ENCODE measurements at regions not wholly inside any gene's neighbourhood (a gene's known extent, or its start where the extent isn't known, plus 50 kb on each side); places are given as distances from the start of the nearest gene placed in this dataset.
"Not testable (repeated sequence)": the region's sequence is repeated elsewhere in the genome, so short reads cannot be mapped to it uniquely, and the experiment has no call there.

- no peak for DNase-seq
Observed at GRCh38 chr12:111247083-111247783, 121.7 kb downstream of the PHETA1 start.

- DNase-seq: no peak
Observed at GRCh38 chr12:111246477-111247011, 122.4 kb downstream of the PHETA1 start.

- no peak for DNase-seq
Observed at GRCh38 chr12:111245701-111246476, 123.0 kb downstream of the PHETA1 start.

- DNase-seq: no peak
Observed at GRCh38 chr12:111244673-111245072, 124.2 kb downstream of the PHETA1 start.

- DNase-seq: not testable (repeated sequence)
Observed at GRCh38 chr12:111242817-111243216, 126.1 kb downstream of the PHETA1 start.

GRCh38 chr12:111242184-111242583, 126.7 kb downstream of the PHETA1 start:
- DNase-seq: no peak

GRCh38 chr12:111240374-111240773, 128.5 kb downstream of the PHETA1 start:
- DNase-seq: no peak

GRCh38 chr12:111239235-111239634, 129.7 kb downstream of the PHETA1 start:
- no peak for DNase-seq

GRCh38 chr12:111238075-111238734, 130.7 kb downstream of the PHETA1 start:
- DNase-seq: no peak

GRCh38 chr12:111234491-111234890, 134.4 kb downstream of the PHETA1 start:
- DNase-seq: not testable (repeated sequence)

- DNase-seq: no peak
Observed at GRCh38 chr12:111233786-111234185, 135.1 kb downstream of the PHETA1 start.

- DNase-seq: no peak
Observed at GRCh38 chr12:111230649-111231048, 138.2 kb downstream of the PHETA1 start.

- no peak for DNase-seq
Observed at GRCh38 chr12:111228916-111229666, 139.8 kb downstream of the PHETA1 start.

GRCh38 chr12:111227476-111228420, 141.1 kb downstream of the PHETA1 start:
- no peak for DNase-seq

GRCh38 chr12:111226680-111227079, 142.2 kb downstream of the PHETA1 start:
- no peak for DNase-seq

- no peak for DNase-seq
Observed at GRCh38 chr12:111225307-111225706, 143.6 kb downstream of the PHETA1 start.

GRCh38 chr12:111224186-111225066, 144.5 kb downstream of the PHETA1 start:
- no peak for DNase-seq

- DNase-seq: no peak
Observed at GRCh38 chr12:111222523-111222922, 146.4 kb downstream of the PHETA1 start.

GRCh38 chr12:111222027-111222414, 146.9 kb downstream of the PHETA1 start:
- DNase-seq: no peak
